Left ventricle myocardium superior (tissue), 1 donor: ENCODE measurements at regions not wholly inside any gene's neighbourhood (a gene's known extent, or its start where the extent isn't known, plus 50 kb on each side); places are given as distances from the start of the nearest gene placed in this dataset.
"Not testable (repeated sequence)": the region's sequence is repeated elsewhere in the genome, so short reads cannot be mapped to it uniquely, and the experiment has no call there.

ENCODE experiments used
- ATAC-seq: fragments of 200-7000 bp; cut with Tn5 transposase; one replicate; pipeline ENCODE4 v1.9.1; 2020; ENCODE audit warnings: mild to moderate bottlenecking, moderate library complexity
- DNase-seq: peaks from one replicate; pipeline ENCODE4 v3.0.0-alpha.2; 2020
- intact Hi-C: fragments of 100-400 bp; cut with micrococcal nuclease; formaldehyde crosslinking; loops from one replicate; pipeline ENCODE4 v1.11.0; 2022
- donor health status: DM: no; HTN: yes; CAD: no; lungs with severe emphysema.

GRCh38 chr5:12177851-12178250, 273.6 kb upstream of the CTNND2 start:
- intact Hi-C loops = no loop called here
- DNase-seq (no peak), ATAC-seq (no peak)

GRCh38 chr5:12177225-12177624, 273.0 kb upstream of the CTNND2 start:
- no peak for ATAC-seq
- intact Hi-C loops = no loop called here
- no peak for DNase-seq

GRCh38 chr5:12175914-12176585, 271.8 kb upstream of the CTNND2 start:
- ATAC-seq (no peak), DNase-seq (no peak)
- intact Hi-C loops = no loop called here

DNA sequence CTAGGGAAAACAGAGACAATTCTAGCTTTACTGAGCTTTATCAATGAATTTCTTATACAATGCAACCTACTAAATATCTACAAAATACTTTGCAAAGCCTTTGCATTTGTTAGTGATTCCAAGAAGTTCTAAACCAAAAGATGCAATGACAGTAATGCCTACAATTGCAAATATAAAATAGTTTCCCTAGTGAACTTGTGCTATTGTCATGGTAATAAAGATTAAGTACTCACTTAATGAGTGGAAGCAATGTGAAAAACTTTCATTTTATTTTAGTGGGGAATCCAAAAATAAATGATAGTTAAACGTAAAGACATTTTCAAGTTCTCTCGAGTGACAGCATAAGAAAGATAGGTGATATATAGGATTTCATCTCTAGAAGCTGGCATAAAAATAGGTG, 270.5 kb upstream of the CTNND2 start:
- intact Hi-C loops = no loop called here
- ATAC-seq (no peak), DNase-seq (no peak)

DNA sequence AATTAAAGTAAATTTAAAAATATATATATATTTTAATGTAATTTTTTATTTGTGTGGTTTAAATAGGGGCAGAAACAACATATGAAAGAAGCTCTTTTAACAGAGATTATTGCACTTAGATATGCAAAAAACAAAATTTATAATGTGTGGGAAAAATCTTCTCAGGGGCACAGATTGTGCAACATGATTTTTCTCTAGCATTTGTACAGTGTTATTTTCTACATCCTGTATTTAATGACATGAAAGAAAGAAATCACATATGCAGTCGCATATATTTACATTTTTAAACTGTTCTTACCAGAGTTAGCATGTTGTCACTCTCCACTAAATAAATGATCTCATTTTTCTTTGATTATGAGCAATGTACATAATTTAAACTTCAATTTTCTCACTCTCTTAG, 265.3 kb upstream of the CTNND2 start:
- DNase-seq (no peak), ATAC-seq (no peak)
- intact Hi-C loops = no loop called here

DNA sequence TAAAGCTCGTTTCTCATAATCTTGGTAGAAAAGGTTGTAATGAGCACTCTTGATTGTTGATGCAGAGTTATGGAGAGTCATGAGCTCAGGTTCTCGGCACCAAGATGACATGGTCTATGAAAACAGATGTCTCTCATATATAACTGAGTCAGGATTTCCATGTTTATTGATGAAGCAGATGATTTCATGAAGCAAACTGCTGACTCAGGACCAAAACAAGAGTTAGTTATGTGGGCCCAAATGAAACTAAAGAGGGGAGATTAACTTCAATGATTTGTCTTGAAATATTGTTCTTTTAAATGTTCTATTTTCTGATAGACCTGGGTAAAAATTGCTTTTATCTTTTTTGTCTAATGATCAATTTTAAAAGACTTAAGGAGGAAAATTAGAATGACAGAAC, 258.6 kb upstream of the CTNND2 start:
- no peak for DNase-seq
- ATAC-seq = no peak
- intact Hi-C loops = no loop called here

- no peak for DNase-seq
- no peak for ATAC-seq
- intact Hi-C loops = no loop called here
These were observed 243.3 kb upstream of the CTNND2 start for GRCh38 chr5:12147513-12147912.

- DNase-seq (no peak), ATAC-seq (no peak)
- intact Hi-C loops = no loop called here
These were observed 237.2 kb upstream of the CTNND2 start for GRCh38 chr5:12141496-12141895.

- ATAC-seq = no peak
- intact Hi-C loops = no loop called here
- DNase-seq = no peak
These were observed 229.3 kb upstream of the CTNND2 start for GRCh38 chr5:12133520-12133919.

GRCh38 chr5:12131020-12131419, 226.8 kb upstream of the CTNND2 start:
- ATAC-seq, DNase-seq, intact Hi-C loops: not testable (repeated sequence)

DNA sequence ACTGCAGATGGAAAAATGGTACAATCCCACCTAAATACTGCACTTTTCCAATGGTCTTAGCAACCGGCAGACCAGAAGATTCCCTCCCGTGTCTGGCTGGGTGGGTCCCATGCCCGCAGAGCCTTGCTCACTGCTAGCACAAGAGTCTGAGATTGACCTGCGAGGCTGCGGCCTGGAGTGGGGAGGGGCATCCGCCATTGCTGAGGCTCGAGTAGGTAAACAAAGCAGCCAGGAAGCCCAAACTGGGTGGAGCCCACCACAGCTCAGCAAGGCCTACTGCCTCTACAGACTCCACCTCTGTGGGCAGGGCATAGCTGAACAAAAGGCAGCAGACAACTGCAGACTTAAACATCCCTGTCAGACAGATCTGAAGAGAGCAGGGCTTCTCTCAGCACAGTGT, 221.6 kb upstream of the CTNND2 start:
- intact Hi-C loops = no loop called here
- DNase-seq = no peak
- ATAC-seq = no peak

DNA sequence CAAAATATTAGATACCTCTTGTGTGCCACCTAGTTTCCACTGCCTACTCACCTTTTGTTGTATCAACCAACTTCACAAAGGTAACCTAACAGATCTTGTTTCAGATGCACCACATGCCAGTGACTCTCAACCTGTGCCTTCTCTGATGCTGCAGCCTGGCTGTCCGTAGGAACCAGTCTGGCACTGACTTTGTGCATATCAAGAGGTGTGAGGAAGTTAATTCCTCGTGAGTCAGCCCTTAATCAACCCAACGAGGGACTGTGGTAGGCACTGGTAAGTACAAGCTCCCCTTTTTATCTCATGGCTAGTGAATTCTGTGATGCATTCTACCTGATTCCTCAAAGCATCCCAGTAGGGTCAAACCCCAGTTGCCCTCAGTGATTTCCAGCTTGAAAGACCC, 215.4 kb upstream of the CTNND2 start:
- DNase-seq (no peak), ATAC-seq (no peak)
- intact Hi-C loops = no loop called here

DNA sequence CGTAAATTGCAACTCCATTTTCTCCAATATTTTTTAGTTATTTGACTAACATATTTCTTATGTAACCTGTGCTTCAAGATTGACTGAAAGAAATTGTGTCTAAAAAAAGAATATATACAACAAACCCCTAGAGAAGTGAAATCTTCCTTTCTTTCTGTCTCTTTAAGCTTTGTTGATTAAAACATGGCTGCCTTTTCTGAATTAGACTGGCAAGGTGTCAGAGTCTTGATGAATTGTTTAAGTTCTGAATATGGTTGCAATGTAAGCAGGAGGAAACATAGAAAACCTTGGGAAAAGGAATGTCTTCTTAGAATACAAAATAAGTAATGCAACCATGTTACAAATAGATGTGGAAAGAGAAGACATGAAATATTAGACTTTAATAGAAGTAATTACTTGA, 209.8 kb upstream of the CTNND2 start:
- ATAC-seq = no peak
- DNase-seq = no peak
- intact Hi-C loops = no loop called here

DNA sequence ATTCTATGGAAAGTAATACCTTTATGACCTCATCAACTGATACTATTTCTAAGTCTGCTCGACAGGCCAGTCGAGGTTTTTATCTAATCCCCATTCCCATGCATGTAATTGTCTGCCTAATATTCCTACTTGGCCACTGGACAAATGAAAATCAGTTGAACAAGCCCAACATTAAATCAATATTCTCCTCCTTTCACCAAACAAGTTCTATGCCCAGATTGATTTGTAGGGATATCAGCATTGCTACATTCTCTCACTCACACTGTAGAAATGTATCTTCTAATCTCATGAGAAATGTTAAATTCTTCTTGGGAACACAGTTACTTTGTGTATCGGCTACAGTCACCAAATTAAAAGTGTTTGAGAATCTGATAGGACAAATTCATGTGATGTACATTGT, 208.8 kb upstream of the CTNND2 start:
- DNase-seq (no peak), ATAC-seq (no peak)
- intact Hi-C loops = no loop called here

DNA sequence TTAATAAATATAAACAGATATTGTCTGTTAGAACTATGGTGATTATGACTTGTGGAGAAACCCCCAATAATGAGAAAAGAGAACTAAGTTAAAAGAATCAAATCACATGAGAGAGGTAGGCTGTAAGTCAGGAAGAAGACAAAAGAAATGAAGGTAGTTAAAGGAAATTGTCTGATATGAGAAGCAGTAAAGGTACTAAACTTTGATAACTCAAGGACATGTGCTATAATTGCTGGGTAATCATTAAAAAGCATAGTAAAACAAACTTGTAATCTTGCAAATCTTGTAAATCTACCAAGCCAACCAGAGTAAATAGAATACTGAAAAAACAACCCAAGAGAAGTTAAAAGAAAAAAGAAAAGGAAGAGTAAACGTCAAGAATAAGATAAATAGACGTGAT, 207.0 kb upstream of the CTNND2 start:
- ATAC-seq (no peak), DNase-seq (no peak)
- intact Hi-C loops = no loop called here

GRCh38 chr5:12110629-12111028, 206.4 kb upstream of the CTNND2 start:
- no peak for DNase-seq
- no peak for ATAC-seq
- intact Hi-C loops = no loop called here

GRCh38 chr5:12109075-12109688, 204.9 kb upstream of the CTNND2 start:
- DNase-seq (no peak), ATAC-seq (no peak)
- intact Hi-C loops = no loop called here

- no peak for ATAC-seq
- no peak for DNase-seq
- intact Hi-C loops = no loop called here
These were observed 197.9 kb upstream of the CTNND2 start for GRCh38 chr5:12102151-12102550.

DNA sequence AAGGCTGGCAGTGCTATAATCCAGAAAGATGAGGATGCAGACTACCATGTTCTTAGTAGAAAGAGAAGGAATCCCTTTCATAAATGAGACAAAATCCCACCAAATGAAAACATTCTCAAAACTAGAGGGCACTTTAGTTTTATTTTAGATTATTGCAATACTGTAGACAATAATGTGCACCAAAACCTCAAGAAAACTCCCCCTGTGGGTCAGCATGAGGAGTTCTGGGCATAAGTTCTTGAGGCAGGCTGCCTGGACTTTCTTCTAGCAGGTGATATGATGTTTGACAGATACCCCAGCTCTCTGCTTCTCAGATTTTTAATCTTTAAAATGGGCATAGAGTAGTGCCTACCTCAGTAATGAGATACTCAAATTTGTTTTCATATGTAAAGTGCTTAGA, 196.3 kb upstream of the CTNND2 start:
- no peak for DNase-seq
- no peak for ATAC-seq
- intact Hi-C loops = no loop called here

- intact Hi-C loops = no loop called here
- no peak for DNase-seq
- ATAC-seq = no peak
These were observed 195.1 kb upstream of the CTNND2 start for GRCh38 chr5:12099296-12099695.

DNA sequence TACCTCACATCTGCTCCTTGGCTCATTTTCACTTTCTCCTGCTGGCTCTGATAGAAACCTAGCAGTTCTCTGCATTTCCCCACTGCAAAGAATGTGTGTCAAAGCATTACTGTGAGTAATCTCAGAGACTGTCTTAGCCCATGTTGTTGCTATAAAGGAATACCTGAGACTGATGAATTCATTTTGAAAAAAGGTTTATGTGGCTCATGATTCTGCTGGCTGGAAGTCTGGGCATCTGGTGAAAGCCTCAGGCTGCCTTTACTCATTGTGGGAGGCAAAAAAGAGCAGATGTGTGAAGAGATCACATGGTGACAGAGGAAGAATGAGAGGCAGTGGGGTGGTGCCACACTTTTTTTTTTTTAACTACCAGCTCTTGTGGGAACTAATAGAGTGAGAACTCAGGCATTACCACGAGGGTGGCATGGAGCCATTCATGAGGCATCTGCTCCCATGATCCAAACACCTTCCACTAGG, 191.6 kb upstream of the CTNND2 start:
- DNase-seq (no peak), ATAC-seq (no peak)
- intact Hi-C loops = no loop called here
